GM23338 (cell line): ENCODE measurements at regions not wholly inside any gene's neighbourhood (a gene's known extent, or its start where the extent isn't known, plus 50 kb on each side); places are given as distances from the start of the nearest gene placed in this dataset.
"Not testable (repeated sequence)": the region's sequence is repeated elsewhere in the genome, so short reads cannot be mapped to it uniquely, and the experiment has no call there.

Source experiments
- ATAC-seq: fragments of 200-7000 bp; cut with Tn5 transposase; 3 replicates; pipeline ENCODE4 v1.9.1; 2020
- DNase-seq: peaks from one replicate; pipeline ENCODE4 v3.0.0-alpha.2; 2015; ENCODE audit warnings: low spot score
- H2AFZ ChIP-seq: fragments of 200-600 bp; sonication (generic); 2 replicates; pipeline ENCODE4 v1.8.0; 2016; ENCODE audit warnings: antibody characterized with exemption, mild to moderate bottlenecking, moderate library complexity
- H3F3A ChIP-seq: fragments of 200-600 bp; sonication (generic); replicated peaks from 2 replicates; pipeline ENCODE4 v1.8.0; 2017; ENCODE audit warnings: antibody characterized with exemption, mixed run types, low read depth
- H3K27ac ChIP-seq: fragments of 200-600 bp; sonication (generic); 2 replicates; pipeline ENCODE4 v1.6.1; 2016; ENCODE audit warnings: low read depth
- H3K27me3 ChIP-seq: fragments of 200-600 bp; sonication (generic); 2 replicates; pipeline ENCODE4 v1.8.0; 2016; ENCODE audit warnings: mild to moderate bottlenecking, mixed run types, moderate library complexity; ENCODE audit not compliant: insufficient read depth
- H3K36me3 ChIP-seq: fragments of 200-600 bp; sonication (generic); 2 replicates; pipeline ENCODE4 v1.8.0; 2016; ENCODE audit warnings: mild to moderate bottlenecking; ENCODE audit not compliant: insufficient read depth
- H3K4me1 ChIP-seq: fragments of 200-600 bp; sonication (generic); 2 replicates; pipeline ENCODE4 v1.8.0; 2016; ENCODE audit warnings: mild to moderate bottlenecking, moderate library complexity; ENCODE audit not compliant: insufficient read depth
- H3K4me2 ChIP-seq: fragments of 200-600 bp; sonication (generic); 2 replicates; pipeline ENCODE4 v1.7.1; 2017; ENCODE audit warnings: mixed run types
- H3K4me3 ChIP-seq: fragments of 200-600 bp; sonication (generic); 2 replicates; pipeline ENCODE4 v1.6.1; 2016; ENCODE audit warnings: mixed run types
- H3K79me2 ChIP-seq: fragments of 200-600 bp; sonication (generic); replicated peaks from 2 replicates; pipeline ENCODE4 v1.8.0; 2017; ENCODE audit warnings: mild to moderate bottlenecking; ENCODE audit not compliant: insufficient read depth
- H3K9me2 ChIP-seq: fragments of 200-600 bp; sonication (generic); 2 replicates; pipeline ENCODE4 v1.8.0; 2017; ENCODE audit not compliant: insufficient read depth
- H4K20me1 ChIP-seq: fragments of 200-600 bp; sonication (generic); replicated peaks from 2 replicates; pipeline ENCODE4 v1.8.0; 2017; ENCODE audit warnings: mild to moderate bottlenecking; ENCODE audit not compliant: insufficient read depth
- H3K27ac Mint-ChIP-seq: 2 replicates; pipeline ENCODE4 v1.8.0; 2020; ENCODE audit warnings: inconsistent platforms, mild to moderate bottlenecking, moderate library complexity, mixed read lengths
- H3K27me3 Mint-ChIP-seq: 3 replicates; pipeline ENCODE4 v1.8.0; 2022; ENCODE audit warnings: low read depth, mild to moderate bottlenecking, moderate library complexity, mixed read lengths, inconsistent platforms; ENCODE audit not compliant: insufficient read depth, poor library complexity
- H3K36me3 Mint-ChIP-seq: 3 replicates; pipeline ENCODE4 v1.8.0; 2021; ENCODE audit warnings: low read depth, mild to moderate bottlenecking, inconsistent platforms, moderate library complexity, mixed read lengths
- H3K4me1 Mint-ChIP-seq: 3 replicates; pipeline ENCODE4 v1.8.0; 2020; ENCODE audit warnings: mild to moderate bottlenecking, inconsistent platforms, mixed read lengths
- H3K4me3 Mint-ChIP-seq: 3 replicates; pipeline ENCODE4 v1.8.0; 2021; ENCODE audit warnings: moderate library complexity, mild to moderate bottlenecking, inconsistent platforms, mixed read lengths
- H3K9me3 Mint-ChIP-seq: 3 replicates; pipeline ENCODE4 v1.8.0; 2020; ENCODE audit warnings: moderate library complexity, mild to moderate bottlenecking, inconsistent platforms, mixed read lengths
- CREB1 ChIP-seq: fragments of 250-450 bp; sonication (Bioruptor Pico); IDR thresholded peaks from 2 replicates; pipeline ENCODE4 v1.5.0; 2020; ENCODE audit warnings: low read depth, mild to moderate bottlenecking, moderate library complexity
- JUNB ChIP-seq: IDR thresholded peaks from one replicate; pipeline ENCODE4 v1.6.1; 2016; ENCODE audit warnings: antibody characterized with exemption; ENCODE audit not compliant: unreplicated experiment
- POLR2AphosphoS5 ChIP-seq: IDR thresholded peaks from 2 replicates; pipeline ENCODE4 v1.6.1; 2016; ENCODE audit warnings: antibody characterized with exemption, low read depth
- ZNF462 ChIP-seq: fragments of 250-450 bp; sonication (Bioruptor Pico); IDR thresholded peaks from 2 replicates; pipeline ENCODE4 v1.5.0; 2020; ENCODE audit warnings: mild to moderate bottlenecking, moderate library complexity
- TF ChIP-seq, protein P1 (sequence below), 2 experiments: fragments of 200-600 bp in 1 of 2; sonication (generic) in 1 of 2; conservative IDR thresholded peaks; 2 replicates each; pipeline versions ENCODE4 v1.5.1 to v1.6.1; 2016 to 2017; ENCODE audit warnings: antibody characterized with exemption in 2 of 2, low read depth in 2 of 2, mild to moderate bottlenecking in 2 of 2, moderate library complexity in 1 of 2
- TF ChIP-seq, protein P2 (sequence below): IDR thresholded peaks from one replicate; pipeline ENCODE4 v1.6.1; 2018; ENCODE audit warnings: antibody characterized with exemption; ENCODE audit not compliant: unreplicated experiment

DNA sequence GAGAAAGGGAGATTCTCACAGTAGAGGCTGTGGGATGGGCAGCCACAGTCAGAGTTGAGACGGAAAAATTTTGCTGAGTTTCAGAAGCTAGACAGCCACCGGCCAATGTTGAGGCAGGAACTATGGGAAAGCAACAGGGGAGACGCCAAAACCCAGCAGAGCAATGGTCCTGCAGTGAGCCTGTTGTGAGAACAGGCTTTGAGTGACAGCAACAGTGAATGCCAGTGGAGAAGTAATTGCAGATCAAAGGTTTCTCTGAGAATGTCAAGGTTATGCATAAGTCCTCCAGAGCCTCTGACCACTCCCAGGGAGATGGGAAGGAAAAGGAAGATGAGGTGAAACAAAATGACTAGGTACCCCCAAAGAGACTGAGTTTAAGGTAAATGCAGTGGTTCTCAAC is 54.2 kb upstream of the DAAM1 start (continued):
- TF ChIP-seq, protein P1, sequence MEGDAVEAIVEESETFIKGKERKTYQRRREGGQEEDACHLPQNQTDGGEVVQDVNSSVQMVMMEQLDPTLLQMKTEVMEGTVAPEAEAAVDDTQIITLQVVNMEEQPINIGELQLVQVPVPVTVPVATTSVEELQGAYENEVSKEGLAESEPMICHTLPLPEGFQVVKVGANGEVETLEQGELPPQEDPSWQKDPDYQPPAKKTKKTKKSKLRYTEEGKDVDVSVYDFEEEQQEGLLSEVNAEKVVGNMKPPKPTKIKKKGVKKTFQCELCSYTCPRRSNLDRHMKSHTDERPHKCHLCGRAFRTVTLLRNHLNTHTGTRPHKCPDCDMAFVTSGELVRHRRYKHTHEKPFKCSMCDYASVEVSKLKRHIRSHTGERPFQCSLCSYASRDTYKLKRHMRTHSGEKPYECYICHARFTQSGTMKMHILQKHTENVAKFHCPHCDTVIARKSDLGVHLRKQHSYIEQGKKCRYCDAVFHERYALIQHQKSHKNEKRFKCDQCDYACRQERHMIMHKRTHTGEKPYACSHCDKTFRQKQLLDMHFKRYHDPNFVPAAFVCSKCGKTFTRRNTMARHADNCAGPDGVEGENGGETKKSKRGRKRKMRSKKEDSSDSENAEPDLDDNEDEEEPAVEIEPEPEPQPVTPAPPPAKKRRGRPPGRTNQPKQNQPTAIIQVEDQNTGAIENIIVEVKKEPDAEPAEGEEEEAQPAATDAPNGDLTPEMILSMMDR (conservative IDR thresholded peaks at IDR 0.05; ENCODE audit: low read depth in 2 of 2) = no peak
- TF ChIP-seq CREB1 (CRISPR knock-in tag) = no peak

GRCh38 chr14:59137256-59137655 is 51.2 kb upstream of the DAAM1 start:
- no peaks in the 10 kb centered on the region for H3K36me3 ChIP-seq
- Mint-ChIP-seq H3K36me3 (no peaks in the 10 kb centered on the region), H3K4me3 (no peak overlapping the region), H3K4me1 (peaks cover 6% of the 10 kb centered on the region; the same call in 2 of the 3 replicates), H3K27ac (no peak overlapping the region), H3K27me3 (peaks cover 1% of the 10 kb centered on the region), H3K9me3 (no peaks in the 10 kb centered on the region)
- TF ChIP-seq CREB1 (CRISPR knock-in tag) (no peak), POLR2AphosphoS5 (no peak), ZNF462 (CRISPR knock-in tag) (no peak), JUNB (no peak)
- TF ChIP-seq, protein P1 (conservative IDR thresholded peaks at IDR 0.05; ENCODE audit: low read depth in 2 of 2) = no peak
- TF ChIP-seq, protein P2, sequence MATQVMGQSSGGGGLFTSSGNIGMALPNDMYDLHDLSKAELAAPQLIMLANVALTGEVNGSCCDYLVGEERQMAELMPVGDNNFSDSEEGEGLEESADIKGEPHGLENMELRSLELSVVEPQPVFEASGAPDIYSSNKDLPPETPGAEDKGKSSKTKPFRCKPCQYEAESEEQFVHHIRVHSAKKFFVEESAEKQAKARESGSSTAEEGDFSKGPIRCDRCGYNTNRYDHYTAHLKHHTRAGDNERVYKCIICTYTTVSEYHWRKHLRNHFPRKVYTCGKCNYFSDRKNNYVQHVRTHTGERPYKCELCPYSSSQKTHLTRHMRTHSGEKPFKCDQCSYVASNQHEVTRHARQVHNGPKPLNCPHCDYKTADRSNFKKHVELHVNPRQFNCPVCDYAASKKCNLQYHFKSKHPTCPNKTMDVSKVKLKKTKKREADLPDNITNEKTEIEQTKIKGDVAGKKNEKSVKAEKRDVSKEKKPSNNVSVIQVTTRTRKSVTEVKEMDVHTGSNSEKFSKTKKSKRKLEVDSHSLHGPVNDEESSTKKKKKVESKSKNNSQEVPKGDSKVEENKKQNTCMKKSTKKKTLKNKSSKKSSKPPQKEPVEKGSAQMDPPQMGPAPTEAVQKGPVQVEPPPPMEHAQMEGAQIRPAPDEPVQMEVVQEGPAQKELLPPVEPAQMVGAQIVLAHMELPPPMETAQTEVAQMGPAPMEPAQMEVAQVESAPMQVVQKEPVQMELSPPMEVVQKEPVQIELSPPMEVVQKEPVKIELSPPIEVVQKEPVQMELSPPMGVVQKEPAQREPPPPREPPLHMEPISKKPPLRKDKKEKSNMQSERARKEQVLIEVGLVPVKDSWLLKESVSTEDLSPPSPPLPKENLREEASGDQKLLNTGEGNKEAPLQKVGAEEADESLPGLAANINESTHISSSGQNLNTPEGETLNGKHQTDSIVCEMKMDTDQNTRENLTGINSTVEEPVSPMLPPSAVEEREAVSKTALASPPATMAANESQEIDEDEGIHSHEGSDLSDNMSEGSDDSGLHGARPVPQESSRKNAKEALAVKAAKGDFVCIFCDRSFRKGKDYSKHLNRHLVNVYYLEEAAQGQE = no peak
- H2AFZ ChIP-seq = no peak overlapping the region
- no peaks in the 10 kb centered on the region for H3K4me1 ChIP-seq
- ATAC-seq (no peak), DNase-seq (no peak)
- no peaks in the 10 kb centered on the region for H3K79me2 ChIP-seq
- no peaks in the 10 kb centered on the region for H3K27me3 ChIP-seq
- H3K4me3 ChIP-seq = no peak overlapping the region
- peaks cover 8% of the 10 kb centered on the region for H3K9me2 ChIP-seq
- H4K20me1 ChIP-seq = no peaks in the 10 kb centered on the region
- no peak overlapping the region for H3K27ac ChIP-seq
- no peaks in the 10 kb centered on the region for H3F3A ChIP-seq
- H3K4me2 ChIP-seq = no peak overlapping the region

GRCh38 chr14:59138576-59138975 is 49.9 kb upstream of the DAAM1 start:
- H3K4me1 Mint-ChIP-seq, H3K4me3 ChIP-seq, H3K27me3 Mint-ChIP-seq, H3K36me3 Mint-ChIP-seq, H3K79me2 ChIP-seq, H4K20me1 ChIP-seq, H3K27ac Mint-ChIP-seq, ATAC-seq, H3K4me1 ChIP-seq, H3K27me3 ChIP-seq, H3K4me3 Mint-ChIP-seq, H3K4me2 ChIP-seq, H3F3A ChIP-seq, H3K27ac ChIP-seq, H3K36me3 ChIP-seq, DNase-seq, H3K9me3 Mint-ChIP-seq, H2AFZ ChIP-seq, H3K9me2 ChIP-seq: not testable (repeated sequence)
